ENCODE measurements at regions not wholly inside any gene's neighbourhood (a gene's known extent, or its start where the extent isn't known, plus 50 kb on each side); places are given as distances from the start of the nearest gene placed in this dataset.

DNA sequence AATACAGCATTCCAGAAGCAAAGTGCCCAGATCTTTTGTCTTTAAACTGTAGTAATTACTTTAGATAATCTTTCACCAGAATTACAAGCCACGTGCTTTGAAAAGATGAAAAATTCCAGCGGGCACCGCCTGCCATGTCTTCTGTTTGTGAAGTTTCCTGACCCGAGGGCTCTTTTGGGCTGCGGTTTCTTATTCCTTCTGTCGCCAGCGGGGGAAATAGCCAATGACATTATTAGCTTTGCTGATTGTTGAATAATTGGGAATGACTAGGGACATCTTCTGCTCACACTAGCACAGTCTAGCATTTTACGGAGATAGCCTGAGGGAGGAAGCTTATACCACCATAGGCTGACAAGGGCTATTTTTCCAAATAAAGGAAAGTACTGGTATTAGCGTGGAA is 124.7 kb downstream of the SAMD5 start:
- ATAC-seq (no peak), DNase-seq (ENCODE audit: low spot score) (no peak)
- Mint-ChIP-seq H3K9me3 (peaks cover 22% of the 10 kb centered on the region), H3K4me1 (no peaks in the 10 kb centered on the region), H3K27ac (no peak overlapping the region), H3K36me3 (peaks cover 8% of the 10 kb centered on the region), H3K4me3 (no peak overlapping the region), H3K27me3 (ENCODE audit: low read depth) (peaks cover 3% of the 10 kb centered on the region; the same call in 1 of the 2 replicates)
- ChIA-PET CTCF (no interaction called here), POLR2A (no interaction called here)
- TF ChIP-seq CBFB (CRISPR knock-in tag; IDR thresholded peaks at IDR 0.05; ENCODE audit: low read depth) (no peak), RELA (CRISPR knock-in tag; IDR thresholded peaks at IDR 0.05; ENCODE audit: borderline replicate concordance) (no peak), ZNF396 (CRISPR knock-in tag; IDR thresholded peaks at IDR 0.05; ENCODE audit: borderline replicate concordance) (no peak), PRRX2 (CRISPR knock-in tag; IDR thresholded peaks at IDR 0.05) (no peak), ETV6 (CRISPR knock-in tag; IDR thresholded peaks at IDR 0.05) (no peak), NFATC4 (CRISPR knock-in tag; IDR thresholded peaks at IDR 0.05) (no peak), NR1H2 (CRISPR knock-in tag; IDR thresholded peaks at IDR 0.05) (no peak), IRF2 (CRISPR knock-in tag; IDR thresholded peaks at IDR 0.05; ENCODE audit: borderline replicate concordance, low read depth) (no peak), ZNF423 (CRISPR knock-in tag; IDR thresholded peaks at IDR 0.05) (no peak), MYBL2 (CRISPR knock-in tag; IDR thresholded peaks at IDR 0.05) (no peak), MXD4 (CRISPR knock-in tag; IDR thresholded peaks at IDR 0.05; ENCODE audit: borderline replicate concordance) (no peak), TEAD4 (CRISPR knock-in tag; IDR thresholded peaks at IDR 0.05) (no peak), ZNF138 (CRISPR knock-in tag; conservative IDR thresholded peaks at IDR 0.05) (no peak), ELF4 (CRISPR knock-in tag; IDR thresholded peaks at IDR 0.05; ENCODE audit: low read depth) (no peak)
- TF ChIP-seq, protein P1, sequence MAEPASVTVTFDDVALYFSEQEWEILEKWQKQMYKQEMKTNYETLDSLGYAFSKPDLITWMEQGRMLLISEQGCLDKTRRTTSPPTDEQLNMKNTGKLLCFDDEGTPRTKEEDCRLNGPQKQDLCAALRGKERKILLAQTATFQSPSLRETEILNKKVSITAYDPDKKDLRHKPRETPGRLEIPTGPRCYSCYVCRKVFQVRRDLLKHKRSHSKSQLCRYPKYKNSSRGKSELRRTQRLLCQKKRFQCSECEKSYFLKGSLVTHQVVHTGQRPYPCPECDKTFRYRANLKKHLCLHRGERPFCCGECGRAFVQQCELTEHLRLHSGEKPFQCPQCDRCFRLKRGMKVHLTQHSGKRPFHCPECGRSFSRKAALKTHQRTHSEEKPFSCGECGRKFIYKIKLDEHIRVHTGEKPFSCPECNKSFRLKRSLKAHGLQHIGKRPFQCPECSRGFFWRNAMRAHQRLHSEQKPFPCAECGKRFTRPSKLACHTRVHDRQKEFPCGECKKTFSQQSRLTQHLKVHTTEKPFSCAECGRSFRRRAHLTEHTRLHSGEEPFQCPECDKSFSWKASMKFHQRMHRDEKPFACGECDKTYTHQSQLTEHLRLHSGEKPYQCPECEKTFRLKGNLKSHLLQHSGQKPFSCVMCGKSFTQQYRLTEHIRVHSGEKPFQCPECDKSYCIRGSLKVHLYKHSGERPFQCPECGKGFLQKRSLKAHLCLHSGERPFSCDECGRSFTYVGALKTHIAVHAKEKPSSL (CRISPR knock-in tag; conservative IDR thresholded peaks at IDR 0.05), result no peak
- TF ChIP-seq, protein P2, sequence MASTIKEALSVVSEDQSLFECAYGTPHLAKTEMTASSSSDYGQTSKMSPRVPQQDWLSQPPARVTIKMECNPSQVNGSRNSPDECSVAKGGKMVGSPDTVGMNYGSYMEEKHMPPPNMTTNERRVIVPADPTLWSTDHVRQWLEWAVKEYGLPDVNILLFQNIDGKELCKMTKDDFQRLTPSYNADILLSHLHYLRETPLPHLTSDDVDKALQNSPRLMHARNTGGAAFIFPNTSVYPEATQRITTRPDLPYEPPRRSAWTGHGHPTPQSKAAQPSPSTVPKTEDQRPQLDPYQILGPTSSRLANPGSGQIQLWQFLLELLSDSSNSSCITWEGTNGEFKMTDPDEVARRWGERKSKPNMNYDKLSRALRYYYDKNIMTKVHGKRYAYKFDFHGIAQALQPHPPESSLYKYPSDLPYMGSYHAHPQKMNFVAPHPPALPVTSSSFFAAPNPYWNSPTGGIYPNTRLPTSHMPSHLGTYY (CRISPR knock-in tag; IDR thresholded peaks at IDR 0.05), result no peak
- TF ChIP-seq, protein P3, sequence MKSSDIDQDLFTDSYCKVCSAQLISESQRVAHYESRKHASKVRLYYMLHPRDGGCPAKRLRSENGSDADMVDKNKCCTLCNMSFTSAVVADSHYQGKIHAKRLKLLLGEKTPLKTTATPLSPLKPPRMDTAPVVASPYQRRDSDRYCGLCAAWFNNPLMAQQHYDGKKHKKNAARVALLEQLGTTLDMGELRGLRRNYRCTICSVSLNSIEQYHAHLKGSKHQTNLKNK (CRISPR knock-in tag; IDR thresholded peaks at IDR 0.05), result no peak
- TF ChIP-seq, protein P4, sequence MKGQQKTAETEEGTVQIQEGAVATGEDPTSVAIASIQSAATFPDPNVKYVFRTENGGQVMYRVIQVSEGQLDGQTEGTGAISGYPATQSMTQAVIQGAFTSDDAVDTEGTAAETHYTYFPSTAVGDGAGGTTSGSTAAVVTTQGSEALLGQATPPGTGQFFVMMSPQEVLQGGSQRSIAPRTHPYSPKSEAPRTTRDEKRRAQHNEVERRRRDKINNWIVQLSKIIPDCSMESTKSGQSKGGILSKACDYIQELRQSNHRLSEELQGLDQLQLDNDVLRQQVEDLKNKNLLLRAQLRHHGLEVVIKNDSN (CRISPR knock-in tag; IDR thresholded peaks at IDR 0.05), result no peak
- TF ChIP-seq, protein P5, sequence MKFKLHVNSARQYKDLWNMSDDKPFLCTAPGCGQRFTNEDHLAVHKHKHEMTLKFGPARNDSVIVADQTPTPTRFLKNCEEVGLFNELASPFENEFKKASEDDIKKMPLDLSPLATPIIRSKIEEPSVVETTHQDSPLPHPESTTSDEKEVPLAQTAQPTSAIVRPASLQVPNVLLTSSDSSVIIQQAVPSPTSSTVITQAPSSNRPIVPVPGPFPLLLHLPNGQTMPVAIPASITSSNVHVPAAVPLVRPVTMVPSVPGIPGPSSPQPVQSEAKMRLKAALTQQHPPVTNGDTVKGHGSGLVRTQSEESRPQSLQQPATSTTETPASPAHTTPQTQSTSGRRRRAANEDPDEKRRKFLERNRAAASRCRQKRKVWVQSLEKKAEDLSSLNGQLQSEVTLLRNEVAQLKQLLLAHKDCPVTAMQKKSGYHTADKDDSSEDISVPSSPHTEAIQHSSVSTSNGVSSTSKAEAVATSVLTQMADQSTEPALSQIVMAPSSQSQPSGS (CRISPR knock-in tag; IDR thresholded peaks at IDR 0.05; ENCODE audit: borderline replicate concordance, low read depth), result no peak

DNA sequence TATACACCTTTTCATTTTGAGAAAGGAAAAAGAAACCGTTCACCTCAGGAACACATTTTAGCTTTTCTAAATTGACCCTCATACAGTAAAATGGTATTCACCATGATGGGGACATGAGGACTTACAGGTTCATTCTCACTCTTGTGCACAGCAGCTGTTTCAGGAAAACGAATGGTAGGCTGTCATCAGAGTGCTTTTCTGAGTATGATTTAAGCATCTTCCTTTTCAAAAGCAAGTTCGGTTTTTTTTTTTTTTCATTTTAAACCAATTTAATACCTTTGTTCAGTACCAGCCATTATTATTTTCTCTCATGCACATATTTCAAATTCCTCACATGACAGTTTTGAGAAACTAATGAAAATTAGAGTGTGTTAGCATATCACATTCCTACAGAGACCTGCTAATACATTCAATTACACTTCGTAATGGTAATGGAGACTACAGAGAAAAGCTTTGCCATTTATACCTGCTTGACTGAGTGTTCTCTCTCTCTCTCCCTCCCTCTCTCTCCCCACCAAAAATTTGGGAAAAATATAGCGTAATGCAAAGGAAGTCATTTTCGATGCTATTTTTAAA is 129.2 kb downstream of the SAMD5 start:
- Mint-ChIP-seq H3K36me3 (peaks cover 8% of the 10 kb centered on the region), H3K9me3 (peaks cover 17% of the 10 kb centered on the region), H3K27me3 (ENCODE audit: low read depth) (peaks cover 3% of the 10 kb centered on the region; the same call in 1 of the 2 replicates), H3K4me3 (no peak overlapping the region), H3K27ac (no peak overlapping the region), H3K4me1 (peaks cover 9% of the 10 kb centered on the region)
- CTCF ChIA-PET, result interaction anchor here (0.6 kb wide), 2 partner anchors 226 to 1283 kb away, joined by 4 to 6 read pairs; no protein-coding TSS in a partner anchor
- TF ChIP-seq, protein P6, sequence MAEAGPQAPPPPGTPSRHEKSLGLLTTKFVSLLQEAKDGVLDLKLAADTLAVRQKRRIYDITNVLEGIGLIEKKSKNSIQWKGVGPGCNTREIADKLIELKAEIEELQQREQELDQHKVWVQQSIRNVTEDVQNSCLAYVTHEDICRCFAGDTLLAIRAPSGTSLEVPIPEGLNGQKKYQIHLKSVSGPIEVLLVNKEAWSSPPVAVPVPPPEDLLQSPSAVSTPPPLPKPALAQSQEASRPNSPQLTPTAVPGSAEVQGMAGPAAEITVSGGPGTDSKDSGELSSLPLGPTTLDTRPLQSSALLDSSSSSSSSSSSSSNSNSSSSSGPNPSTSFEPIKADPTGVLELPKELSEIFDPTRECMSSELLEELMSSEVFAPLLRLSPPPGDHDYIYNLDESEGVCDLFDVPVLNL (CRISPR knock-in tag; IDR thresholded peaks at IDR 0.05; ENCODE audit: borderline replicate concordance, low read depth), result no peak
- TF ChIP-seq, protein P7, sequence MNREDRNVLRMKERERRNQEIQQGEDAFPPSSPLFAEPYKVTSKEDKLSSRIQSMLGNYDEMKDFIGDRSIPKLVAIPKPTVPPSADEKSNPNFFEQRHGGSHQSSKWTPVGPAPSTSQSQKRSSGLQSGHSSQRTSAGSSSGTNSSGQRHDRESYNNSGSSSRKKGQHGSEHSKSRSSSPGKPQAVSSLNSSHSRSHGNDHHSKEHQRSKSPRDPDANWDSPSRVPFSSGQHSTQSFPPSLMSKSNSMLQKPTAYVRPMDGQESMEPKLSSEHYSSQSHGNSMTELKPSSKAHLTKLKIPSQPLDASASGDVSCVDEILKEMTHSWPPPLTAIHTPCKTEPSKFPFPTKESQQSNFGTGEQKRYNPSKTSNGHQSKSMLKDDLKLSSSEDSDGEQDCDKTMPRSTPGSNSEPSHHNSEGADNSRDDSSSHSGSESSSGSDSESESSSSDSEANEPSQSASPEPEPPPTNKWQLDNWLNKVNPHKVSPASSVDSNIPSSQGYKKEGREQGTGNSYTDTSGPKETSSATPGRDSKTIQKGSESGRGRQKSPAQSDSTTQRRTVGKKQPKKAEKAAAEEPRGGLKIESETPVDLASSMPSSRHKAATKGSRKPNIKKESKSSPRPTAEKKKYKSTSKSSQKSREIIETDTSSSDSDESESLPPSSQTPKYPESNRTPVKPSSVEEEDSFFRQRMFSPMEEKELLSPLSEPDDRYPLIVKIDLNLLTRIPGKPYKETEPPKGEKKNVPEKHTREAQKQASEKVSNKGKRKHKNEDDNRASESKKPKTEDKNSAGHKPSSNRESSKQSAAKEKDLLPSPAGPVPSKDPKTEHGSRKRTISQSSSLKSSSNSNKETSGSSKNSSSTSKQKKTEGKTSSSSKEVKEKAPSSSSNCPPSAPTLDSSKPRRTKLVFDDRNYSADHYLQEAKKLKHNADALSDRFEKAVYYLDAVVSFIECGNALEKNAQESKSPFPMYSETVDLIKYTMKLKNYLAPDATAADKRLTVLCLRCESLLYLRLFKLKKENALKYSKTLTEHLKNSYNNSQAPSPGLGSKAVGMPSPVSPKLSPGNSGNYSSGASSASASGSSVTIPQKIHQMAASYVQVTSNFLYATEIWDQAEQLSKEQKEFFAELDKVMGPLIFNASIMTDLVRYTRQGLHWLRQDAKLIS (CRISPR knock-in tag; IDR thresholded peaks at IDR 0.05; ENCODE audit: borderline replicate concordance), result no peak
- no peak for ATAC-seq
- POLR2A ChIA-PET, result no interaction called here
- DNase-seq (ENCODE audit: low spot score), result no peak
